ENCODE measurements at regions not wholly inside any gene's neighbourhood (a gene's known extent, or its start where the extent isn't known, plus 50 kb on each side); places are given as distances from the start of the nearest gene placed in this dataset.

- peak overlapping the region; percentile 1 for H3K4me2 ChIP-seq (ENCODE audit: unreplicated experiment)
- in situ Hi-C loops (cut with MboI) = no loop called here
- no peak for TF ChIP-seq EZH2 (IDR thresholded peaks at IDR 0.05; ENCODE audit: insufficient read depth, poor library complexity, severe bottlenecking)
- no peak for TF ChIP-seq EZH2phosphoT487 (IDR thresholded peaks at IDR 0.05; ENCODE audit: insufficient read depth, low read depth)
Observed at GRCh38 chr1:78722521-78722920, 72.9 kb downstream of the IFI44 start.

GRCh38 chr1:78722947-78723346, 73.3 kb downstream of the IFI44 start:
- Histone ChIP-seq H3K36me3 (ENCODE audit: low read depth) (no peaks in the 10 kb centered on the region), H3K27ac (peak overlapping the region; percentile 57), H3K4me1 (ENCODE audit: insufficient read depth) (peaks cover 28% of the 10 kb centered on the region), H2AFZ (0 out of 2 replicates have a peak overlapping the region, but pooled peaks have one; percentile 5), H3K4me3 (no peak overlapping the region), H3K4me2 (ENCODE audit: unreplicated experiment) (peak overlapping the region; percentile 1), H3K9me3 (ENCODE audit: low read depth) (no peaks in the 10 kb centered on the region), H3K9ac (no peak overlapping the region), H3K79me2 (ENCODE audit: insufficient read depth) (no peaks in the 10 kb centered on the region), H4K20me1 (ENCODE audit: insufficient read depth) (no peaks in the 10 kb centered on the region), H3K9me2 (ENCODE audit: insufficient read depth) (no peaks in the 10 kb centered on the region; the same call in 1 of the 2 replicates), H3F3A (ENCODE audit: insufficient read depth) (peaks cover 27% of the 10 kb centered on the region), H3K27me3 (replicated peaks; ENCODE audit: insufficient read depth) (no peaks in the 10 kb centered on the region)
- TF ChIP-seq EZH2phosphoT487 (IDR thresholded peaks at IDR 0.05; ENCODE audit: insufficient read depth, low read depth) = no peak
- TF ChIP-seq EZH2 (IDR thresholded peaks at IDR 0.05; ENCODE audit: insufficient read depth, poor library complexity, severe bottlenecking) = no peak
- WGBS, 2 experiments (ENCODE audit: low coverage in 1 of 2, low lambda C conversion rate in 2 of 2, missing lambda C conversion rate in 2 of 2) = 15 to 30% methylated on average over 3 of the region's 3 CpGs
- DNase-seq = peak; percentile 47
- in situ Hi-C loops (cut with MboI) = no loop called here

More at GRCh38 chr1:78722521-78722920, 72.9 kb downstream of the IFI44 start:
- Histone ChIP-seq H2AFZ (0 out of 2 replicates have a peak overlapping the region, but pooled peaks have one; percentile 5), H3K4me3 (no peak overlapping the region), H3K4me1 (ENCODE audit: insufficient read depth) (peaks cover 29% of the 10 kb centered on the region), H3K36me3 (ENCODE audit: low read depth) (no peaks in the 10 kb centered on the region), H3F3A (ENCODE audit: insufficient read depth) (peaks cover 27% of the 10 kb centered on the region), H3K27ac (peak overlapping the region; percentile 57), H3K79me2 (ENCODE audit: insufficient read depth) (no peaks in the 10 kb centered on the region), H3K9me3 (ENCODE audit: low read depth) (no peaks in the 10 kb centered on the region), H4K20me1 (ENCODE audit: insufficient read depth) (no peaks in the 10 kb centered on the region), H3K9ac (no peak overlapping the region), H3K9me2 (ENCODE audit: insufficient read depth) (no peaks in the 10 kb centered on the region; the same call in 1 of the 2 replicates), H3K27me3 (replicated peaks; ENCODE audit: insufficient read depth) (no peaks in the 10 kb centered on the region)
- DNase-seq = peak; percentile 58
- 7 to 9% methylated on average over 1 of the region's 1 CpG for WGBS, 2 experiments (ENCODE audit: low coverage in 1 of 2, low lambda C conversion rate in 2 of 2, missing lambda C conversion rate in 2 of 2)

GRCh38 chr1:78726686-78727085, 77.1 kb downstream of the IFI44 start:
- DNase-seq = peak; percentile 51
- peaks cover 20% of the 10 kb centered on the region for H3F3A ChIP-seq (ENCODE audit: insufficient read depth)
- no peaks in the 10 kb centered on the region for H3K36me3 ChIP-seq (ENCODE audit: low read depth)
- no peak overlapping the region for H3K4me3 ChIP-seq
- no peaks in the 10 kb centered on the region for H3K9me3 ChIP-seq (ENCODE audit: low read depth)
- no peaks in the 10 kb centered on the region for H3K79me2 ChIP-seq (ENCODE audit: insufficient read depth)
- H3K9ac ChIP-seq = no peak overlapping the region
- no peak overlapping the region for H3K4me2 ChIP-seq (ENCODE audit: unreplicated experiment)
- no peaks in the 10 kb centered on the region for H3K27me3 ChIP-seq (replicated peaks; ENCODE audit: insufficient read depth)
- peaks cover 18% of the 10 kb centered on the region for H3K4me1 ChIP-seq (ENCODE audit: insufficient read depth)
- no peak overlapping the region for H3K27ac ChIP-seq
- H4K20me1 ChIP-seq (ENCODE audit: insufficient read depth) = no peaks in the 10 kb centered on the region
- H3K9me2 ChIP-seq (ENCODE audit: insufficient read depth) = no peaks in the 10 kb centered on the region
- no peak overlapping the region for H2AFZ ChIP-seq
- in situ Hi-C loops (cut with MboI) = no loop called here
- WGBS, 2 experiments (ENCODE audit: low coverage in 1 of 2, low lambda C conversion rate in 2 of 2, missing lambda C conversion rate in 2 of 2) = 76 to 82% methylated on average over 1 of the region's 1 CpG
- TF ChIP-seq EZH2 (IDR thresholded peaks at IDR 0.05; ENCODE audit: insufficient read depth, poor library complexity, severe bottlenecking) = no peak
- TF ChIP-seq EZH2phosphoT487 (IDR thresholded peaks at IDR 0.05; ENCODE audit: insufficient read depth, low read depth) = no peak

- H3F3A ChIP-seq (ENCODE audit: insufficient read depth) = peaks cover 5% of the 10 kb centered on the region; the same call in 1 of the 2 replicates
- H3K9me3 ChIP-seq (ENCODE audit: low read depth) = no peaks in the 10 kb centered on the region
- no peak overlapping the region; the same call in 1 of the 2 replicates for H2AFZ ChIP-seq
- no peak for TF ChIP-seq EZH2phosphoT487 (IDR thresholded peaks at IDR 0.05; ENCODE audit: insufficient read depth, low read depth)
- no peak for TF ChIP-seq EZH2 (IDR thresholded peaks at IDR 0.05; ENCODE audit: insufficient read depth, poor library complexity, severe bottlenecking)
- no peak overlapping the region for H3K4me3 ChIP-seq
- H3K36me3 ChIP-seq (ENCODE audit: low read depth) = no peaks in the 10 kb centered on the region
- no peaks in the 10 kb centered on the region for H3K79me2 ChIP-seq (ENCODE audit: insufficient read depth)
- H3K9ac ChIP-seq = no peak overlapping the region
- no peaks in the 10 kb centered on the region for H3K27me3 ChIP-seq (replicated peaks; ENCODE audit: insufficient read depth)
- no peaks in the 10 kb centered on the region for H4K20me1 ChIP-seq (ENCODE audit: insufficient read depth)
- DNase-seq = no peak
- WGBS, 2 experiments (ENCODE audit: low coverage in 1 of 2, low lambda C conversion rate in 2 of 2, missing lambda C conversion rate in 2 of 2) = 79 to 81% methylated on average over 11 to 12 of the region's 12 CpGs
- H3K4me1 ChIP-seq (ENCODE audit: insufficient read depth) = peaks cover 3% of the 10 kb centered on the region
- no peaks in the 10 kb centered on the region for H3K9me2 ChIP-seq (ENCODE audit: insufficient read depth)
- in situ Hi-C loops (cut with MboI) = no loop called here
- no peak overlapping the region for H3K27ac ChIP-seq
- H3K4me2 ChIP-seq (ENCODE audit: unreplicated experiment) = no peak overlapping the region
Observed at GRCh38 chr1:78728359-78728758, 78.7 kb downstream of the IFI44 start.

GRCh38 chr1:78730054-78730453, 80.4 kb downstream of the IFI44 start:
- no peaks in the 10 kb centered on the region for H3F3A ChIP-seq (ENCODE audit: insufficient read depth)
- no peak for TF ChIP-seq EZH2phosphoT487 (IDR thresholded peaks at IDR 0.05; ENCODE audit: insufficient read depth, low read depth)
- no peak for TF ChIP-seq EZH2 (IDR thresholded peaks at IDR 0.05; ENCODE audit: insufficient read depth, poor library complexity, severe bottlenecking)
- no peak overlapping the region for H2AFZ ChIP-seq

More at GRCh38 chr1:78730054-78730453, 80.4 kb downstream of the IFI44 start:
- H3K4me3 ChIP-seq = no peak overlapping the region
- no peaks in the 10 kb centered on the region for H3K36me3 ChIP-seq (ENCODE audit: low read depth)
- DNase-seq = no peak
- no peaks in the 10 kb centered on the region for H3K79me2 ChIP-seq (ENCODE audit: insufficient read depth)
- H3K4me1 ChIP-seq (ENCODE audit: insufficient read depth) = no peaks in the 10 kb centered on the region
- in situ Hi-C loops (cut with MboI) = no loop called here
- H3K9me2 ChIP-seq (ENCODE audit: insufficient read depth) = no peaks in the 10 kb centered on the region
- H4K20me1 ChIP-seq (ENCODE audit: insufficient read depth) = no peaks in the 10 kb centered on the region
- no peak overlapping the region for H3K27ac ChIP-seq
- H3K9ac ChIP-seq = no peak overlapping the region
- H3K4me2 ChIP-seq (ENCODE audit: unreplicated experiment) = no peak overlapping the region
- H3K27me3 ChIP-seq (replicated peaks; ENCODE audit: insufficient read depth) = no peaks in the 10 kb centered on the region
- no peaks in the 10 kb centered on the region for H3K9me3 ChIP-seq (ENCODE audit: low read depth)

Measured in GM23248 (cell line).